HL-60 (cell line): ENCODE measurements at regions not wholly inside any gene's neighbourhood (a gene's known extent, or its start where the extent isn't known, plus 50 kb on each side); places are given as distances from the start of the nearest gene placed in this dataset.
A peak's percentile ranks its signal among the peaks of the same experiment; 100 is the strongest.

ENCODE experiments used
- DNase-seq, 2 experiments: peaks; one replicate each; pipeline ENCODE4 v3.0.0-alpha.2; 2010 to 2020; ENCODE audit warnings: low read depth in 1 of 2, low spot score in 1 of 2
- H3K27ac ChIP-seq: fragments of 250-450 bp; sonication (Bioruptor Pico); replicated peaks from 2 replicates; pipeline ENCODE4 v1.5.1; 2020; ENCODE audit warnings: mild to moderate bottlenecking, moderate library complexity
- H3K27me3 ChIP-seq: fragments of 250-450 bp; sonication (Bioruptor Pico); 2 replicates; pipeline ENCODE4 v1.5.1; 2021; ENCODE audit warnings: mild to moderate bottlenecking, moderate library complexity; ENCODE audit not compliant: insufficient read depth, poor library complexity, severe bottlenecking
- H3K4me3 ChIP-seq: replicated peaks from 2 replicates; pipeline ENCODE4 v1.5.1; 2011; ENCODE audit warnings: mild to moderate bottlenecking, control low read depth, low read length; ENCODE audit not compliant: insufficient read depth
- GABPA ChIP-seq: IDR thresholded peaks from 2 replicates; pipeline ENCODE4 v1.6.1; 2012; ENCODE audit warnings: low read depth
- POLR2AphosphoS5 ChIP-seq: IDR thresholded peaks from 2 replicates; pipeline ENCODE4 v1.6.1; 2012; ENCODE audit warnings: low read depth
- SPI1 ChIP-seq: IDR thresholded peaks from 2 replicates; pipeline ENCODE4 v1.6.1; 2012; ENCODE audit warnings: low read depth, mild to moderate bottlenecking, borderline replicate concordance
- TF ChIP-seq, protein P1 (sequence below): IDR thresholded peaks from 2 replicates; pipeline ENCODE4 v1.6.1; 2012; ENCODE audit warnings: low read depth; ENCODE audit not compliant: insufficient replicate concordance
- TF ChIP-seq, protein P2 (sequence below): IDR thresholded peaks from one replicate; pipeline ENCODE4 v1.5.1; 2011; ENCODE audit warnings: low read length, control low read depth, inconsistent platforms; ENCODE audit not compliant: insufficient read depth

DNA sequence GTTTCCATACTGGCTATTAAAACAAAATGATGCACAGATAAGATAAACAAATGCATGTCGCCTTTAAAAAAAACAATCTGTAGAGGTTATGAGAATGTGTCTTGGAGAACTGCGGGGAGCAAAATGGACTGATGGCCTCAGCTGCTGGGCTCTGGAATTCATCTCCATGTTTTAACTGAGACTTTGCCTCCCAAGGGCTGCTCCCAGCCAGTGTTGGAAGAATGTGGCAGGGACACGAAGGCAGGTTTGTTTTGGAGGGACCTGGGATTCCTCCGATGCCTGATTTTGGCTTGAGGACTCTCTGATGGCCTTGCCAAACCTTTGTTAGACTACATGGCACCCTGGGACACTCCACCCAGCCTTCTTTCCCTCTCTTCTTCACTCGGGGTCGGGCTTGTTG is 83.5 kb upstream of the AP1S2 start:
- Histone ChIP-seq H3K27me3 (peaks cover 2% of the 10 kb centered on the region), H3K27ac (no peak overlapping the region), H3K4me3 (no peak overlapping the region)
- no peak for DNase-seq
- no peak for TF ChIP-seq GABPA

DNA sequence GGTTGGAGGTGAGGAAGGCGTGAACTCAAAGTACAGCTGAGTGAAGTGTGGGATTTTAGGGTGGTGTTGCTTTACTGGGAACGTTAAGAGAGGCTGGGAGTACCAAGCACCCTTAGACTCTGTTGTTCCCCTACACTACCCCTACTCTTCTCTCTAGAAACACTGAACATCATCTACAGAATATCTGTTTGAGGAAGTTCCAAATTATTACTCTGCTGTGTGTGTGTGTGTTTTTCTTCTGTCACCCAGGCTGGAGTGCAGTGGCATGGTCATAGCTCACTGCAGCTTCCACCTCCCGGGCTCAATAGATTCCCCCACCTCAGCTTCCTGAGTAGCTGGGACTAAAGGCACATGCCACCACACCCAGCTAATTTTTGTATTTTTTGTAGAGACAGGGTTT is 76.7 kb upstream of the AP1S2 start:
- DNase-seq, result peak in 1 of 2 experiments; percentile 14
- H3K27ac ChIP-seq, result no peak overlapping the region
- peaks cover 8% of the 10 kb centered on the region for H3K27me3 ChIP-seq
- no peak for TF ChIP-seq SPI1
- TF ChIP-seq, protein P1, sequence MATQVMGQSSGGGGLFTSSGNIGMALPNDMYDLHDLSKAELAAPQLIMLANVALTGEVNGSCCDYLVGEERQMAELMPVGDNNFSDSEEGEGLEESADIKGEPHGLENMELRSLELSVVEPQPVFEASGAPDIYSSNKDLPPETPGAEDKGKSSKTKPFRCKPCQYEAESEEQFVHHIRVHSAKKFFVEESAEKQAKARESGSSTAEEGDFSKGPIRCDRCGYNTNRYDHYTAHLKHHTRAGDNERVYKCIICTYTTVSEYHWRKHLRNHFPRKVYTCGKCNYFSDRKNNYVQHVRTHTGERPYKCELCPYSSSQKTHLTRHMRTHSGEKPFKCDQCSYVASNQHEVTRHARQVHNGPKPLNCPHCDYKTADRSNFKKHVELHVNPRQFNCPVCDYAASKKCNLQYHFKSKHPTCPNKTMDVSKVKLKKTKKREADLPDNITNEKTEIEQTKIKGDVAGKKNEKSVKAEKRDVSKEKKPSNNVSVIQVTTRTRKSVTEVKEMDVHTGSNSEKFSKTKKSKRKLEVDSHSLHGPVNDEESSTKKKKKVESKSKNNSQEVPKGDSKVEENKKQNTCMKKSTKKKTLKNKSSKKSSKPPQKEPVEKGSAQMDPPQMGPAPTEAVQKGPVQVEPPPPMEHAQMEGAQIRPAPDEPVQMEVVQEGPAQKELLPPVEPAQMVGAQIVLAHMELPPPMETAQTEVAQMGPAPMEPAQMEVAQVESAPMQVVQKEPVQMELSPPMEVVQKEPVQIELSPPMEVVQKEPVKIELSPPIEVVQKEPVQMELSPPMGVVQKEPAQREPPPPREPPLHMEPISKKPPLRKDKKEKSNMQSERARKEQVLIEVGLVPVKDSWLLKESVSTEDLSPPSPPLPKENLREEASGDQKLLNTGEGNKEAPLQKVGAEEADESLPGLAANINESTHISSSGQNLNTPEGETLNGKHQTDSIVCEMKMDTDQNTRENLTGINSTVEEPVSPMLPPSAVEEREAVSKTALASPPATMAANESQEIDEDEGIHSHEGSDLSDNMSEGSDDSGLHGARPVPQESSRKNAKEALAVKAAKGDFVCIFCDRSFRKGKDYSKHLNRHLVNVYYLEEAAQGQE, result no peak
- no peak for TF ChIP-seq GABPA
- TF ChIP-seq, protein P2, sequence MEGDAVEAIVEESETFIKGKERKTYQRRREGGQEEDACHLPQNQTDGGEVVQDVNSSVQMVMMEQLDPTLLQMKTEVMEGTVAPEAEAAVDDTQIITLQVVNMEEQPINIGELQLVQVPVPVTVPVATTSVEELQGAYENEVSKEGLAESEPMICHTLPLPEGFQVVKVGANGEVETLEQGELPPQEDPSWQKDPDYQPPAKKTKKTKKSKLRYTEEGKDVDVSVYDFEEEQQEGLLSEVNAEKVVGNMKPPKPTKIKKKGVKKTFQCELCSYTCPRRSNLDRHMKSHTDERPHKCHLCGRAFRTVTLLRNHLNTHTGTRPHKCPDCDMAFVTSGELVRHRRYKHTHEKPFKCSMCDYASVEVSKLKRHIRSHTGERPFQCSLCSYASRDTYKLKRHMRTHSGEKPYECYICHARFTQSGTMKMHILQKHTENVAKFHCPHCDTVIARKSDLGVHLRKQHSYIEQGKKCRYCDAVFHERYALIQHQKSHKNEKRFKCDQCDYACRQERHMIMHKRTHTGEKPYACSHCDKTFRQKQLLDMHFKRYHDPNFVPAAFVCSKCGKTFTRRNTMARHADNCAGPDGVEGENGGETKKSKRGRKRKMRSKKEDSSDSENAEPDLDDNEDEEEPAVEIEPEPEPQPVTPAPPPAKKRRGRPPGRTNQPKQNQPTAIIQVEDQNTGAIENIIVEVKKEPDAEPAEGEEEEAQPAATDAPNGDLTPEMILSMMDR, result no peak
- no peak for TF ChIP-seq POLR2AphosphoS5
- no peak overlapping the region for H3K4me3 ChIP-seq

DNA sequence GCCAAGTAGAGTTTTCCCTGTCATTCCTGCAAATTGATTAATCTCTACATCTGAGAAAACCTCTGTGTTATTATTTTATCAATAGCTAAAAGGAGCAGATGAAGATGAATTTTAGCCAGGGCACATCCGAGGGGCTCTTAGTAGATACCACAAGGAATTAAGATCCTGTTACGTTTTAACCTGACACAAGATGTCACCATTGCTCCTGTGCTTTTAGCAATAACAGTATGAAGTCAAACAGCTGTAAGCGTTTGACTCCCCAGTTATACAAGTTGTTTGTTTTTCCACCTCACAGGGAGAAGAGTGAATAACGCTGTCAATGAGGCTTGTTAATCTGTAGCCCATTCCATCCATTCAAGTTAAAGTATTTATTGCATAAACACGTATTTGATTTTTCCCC is 76.0 kb upstream of the AP1S2 start:
- TF ChIP-seq, protein P2, result no peak
- TF ChIP-seq SPI1, result no peak
- TF ChIP-seq GABPA, result no peak
- no peak for TF ChIP-seq POLR2AphosphoS5
- TF ChIP-seq, protein P1, result no peak
- Histone ChIP-seq H3K4me3 (no peak overlapping the region), H3K27me3 (peaks cover 8% of the 10 kb centered on the region), H3K27ac (no peak overlapping the region)
- DNase-seq, result no peak

DNA sequence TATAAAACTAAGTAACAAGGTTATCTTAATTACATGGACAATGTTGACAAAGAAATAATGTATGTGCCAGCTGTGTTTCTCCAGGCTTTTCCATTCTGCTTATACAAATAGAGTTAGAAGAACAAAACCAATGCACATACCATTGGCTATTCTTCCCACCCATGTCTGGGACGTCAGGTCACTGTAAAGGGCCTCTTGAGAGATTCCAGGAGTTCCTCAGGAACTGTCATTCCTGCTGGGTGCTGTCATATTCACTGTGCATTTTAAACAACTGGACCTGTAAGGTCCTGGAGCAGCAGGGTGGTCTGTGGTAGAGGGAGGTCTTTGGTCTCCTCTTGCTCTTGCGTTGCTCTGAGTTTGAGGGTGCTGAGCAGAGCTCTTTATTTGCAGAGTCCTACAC is 74.6 kb upstream of the AP1S2 start:
- no peak for DNase-seq
- Histone ChIP-seq H3K4me3 (no peak overlapping the region), H3K27ac (no peak overlapping the region), H3K27me3 (peaks cover 8% of the 10 kb centered on the region)
- TF ChIP-seq, protein P2, result no peak
- TF ChIP-seq, protein P1, result no peak
- TF ChIP-seq POLR2AphosphoS5, result no peak
- TF ChIP-seq GABPA, result no peak
- TF ChIP-seq SPI1, result no peak
